Breast epithelium (tissue), 3 donors: ENCODE measurements at regions not wholly inside any gene's neighbourhood (a gene's known extent, or its start where the extent isn't known, plus 50 kb on each side); places are given as distances from the start of the nearest gene placed in this dataset.

Experiments
- POLR2A ChIP-seq: fragments of 450-650 bp; IDR thresholded peaks from one replicate; pipeline ENCODE4 v1.6.1; 2016; ENCODE audit warnings: antibody characterized with exemption, mild to moderate bottlenecking, moderate library complexity
- POLR2AphosphoS5 ChIP-seq, 3 donors: sonication (generic); formaldehyde crosslinking; IDR thresholded peaks; one replicate each; pipeline ENCODE4 v1.6.1; 2017; ENCODE audit warnings: antibody characterized with exemption in 3 of 3
- TF ChIP-seq, protein P1 (sequence below), 3 donors: fragments of 450-650 bp; IDR thresholded peaks; one replicate each; pipeline ENCODE4 v1.5.1; 2016 to 2017; ENCODE audit warnings: antibody characterized with exemption in 3 of 3, mild to moderate bottlenecking in 3 of 3, moderate library complexity in 3 of 3

DNA sequence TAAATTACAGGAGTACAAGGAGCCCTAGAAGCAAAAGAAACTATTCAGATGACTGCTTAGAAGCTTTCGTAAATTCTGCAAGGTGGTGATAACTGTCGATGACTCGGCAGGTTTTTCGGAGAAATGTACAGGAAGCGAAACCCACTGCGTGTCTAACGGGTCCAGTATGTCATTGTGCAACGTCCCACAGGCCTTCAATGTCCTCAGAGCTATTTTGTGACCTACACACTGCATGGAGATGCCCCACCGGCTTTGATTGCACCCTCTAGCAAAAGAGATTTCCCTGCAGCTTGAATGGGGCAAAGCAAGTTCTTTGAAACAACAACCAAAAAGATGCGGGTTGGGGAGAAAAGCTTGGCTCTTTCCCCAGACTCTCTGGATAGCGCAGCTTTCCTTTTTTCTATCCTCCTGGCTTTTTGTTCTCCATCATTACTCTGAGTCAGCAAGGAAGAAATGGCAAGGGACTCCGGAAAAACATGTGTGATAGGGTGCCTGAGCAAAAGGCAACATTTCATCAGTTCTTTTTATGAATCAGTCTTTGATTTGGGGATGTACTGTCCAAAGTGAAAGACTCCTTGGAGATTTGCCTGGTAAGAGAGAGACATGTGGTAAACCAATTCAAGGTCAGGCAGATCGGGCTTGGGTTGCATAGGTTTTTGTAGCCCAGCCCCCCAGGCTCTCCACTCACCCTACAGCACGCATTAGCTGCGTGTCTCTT lies 112.0 kb upstream of the TBL1X start:
- TF ChIP-seq POLR2AphosphoS5 (IDR thresholded peaks at IDR 0.05) (no peak), POLR2A (no peak)
- TF ChIP-seq, protein P1, sequence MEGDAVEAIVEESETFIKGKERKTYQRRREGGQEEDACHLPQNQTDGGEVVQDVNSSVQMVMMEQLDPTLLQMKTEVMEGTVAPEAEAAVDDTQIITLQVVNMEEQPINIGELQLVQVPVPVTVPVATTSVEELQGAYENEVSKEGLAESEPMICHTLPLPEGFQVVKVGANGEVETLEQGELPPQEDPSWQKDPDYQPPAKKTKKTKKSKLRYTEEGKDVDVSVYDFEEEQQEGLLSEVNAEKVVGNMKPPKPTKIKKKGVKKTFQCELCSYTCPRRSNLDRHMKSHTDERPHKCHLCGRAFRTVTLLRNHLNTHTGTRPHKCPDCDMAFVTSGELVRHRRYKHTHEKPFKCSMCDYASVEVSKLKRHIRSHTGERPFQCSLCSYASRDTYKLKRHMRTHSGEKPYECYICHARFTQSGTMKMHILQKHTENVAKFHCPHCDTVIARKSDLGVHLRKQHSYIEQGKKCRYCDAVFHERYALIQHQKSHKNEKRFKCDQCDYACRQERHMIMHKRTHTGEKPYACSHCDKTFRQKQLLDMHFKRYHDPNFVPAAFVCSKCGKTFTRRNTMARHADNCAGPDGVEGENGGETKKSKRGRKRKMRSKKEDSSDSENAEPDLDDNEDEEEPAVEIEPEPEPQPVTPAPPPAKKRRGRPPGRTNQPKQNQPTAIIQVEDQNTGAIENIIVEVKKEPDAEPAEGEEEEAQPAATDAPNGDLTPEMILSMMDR (IDR thresholded peaks at IDR 0.05), result no peak
